Naive B cell (primary cell): ENCODE measurements at regions not wholly inside any gene's neighbourhood (a gene's known extent, or its start where the extent isn't known, plus 50 kb on each side); places are given as distances from the start of the nearest gene placed in this dataset.

Source experiments
- ATAC-seq, 2 donors: fragments of 150-1000 bp; cut with Tn5 transposase; 2 replicates each; pipeline ENCODE4 v1.10.0; 2021; ENCODE audit warnings: low read depth in 2 of 2, mild to moderate bottlenecking in 2 of 2, moderate library complexity in 2 of 2
- DNase-seq: peaks from one replicate; pipeline ENCODE4 v3.0.0; 2022
- H3K27ac Mint-ChIP-seq, 6 donors: one replicate each; pipeline ENCODE4 v1.8.0; 2020 to 2022; ENCODE audit warnings: mild to moderate bottlenecking in 6 of 6, mixed read lengths in 6 of 6, moderate library complexity in 5 of 6, inconsistent platforms in 2 of 6
- H3K27me3 Mint-ChIP-seq, 3 donors: one replicate each; pipeline ENCODE4 v1.8.0; 2021 to 2022; ENCODE audit warnings: mixed read lengths in 3 of 3, mild to moderate bottlenecking in 1 of 3
- H3K36me3 Mint-ChIP-seq, 2 donors: one replicate each; pipeline ENCODE4 v1.8.0; 2020 to 2022; ENCODE audit warnings: mixed read lengths in 2 of 2, inconsistent platforms in 1 of 2, mild to moderate bottlenecking in 1 of 2
- H3K4me1 Mint-ChIP-seq, 3 donors: one replicate each; pipeline ENCODE4 v1.8.0; 2020 to 2022; ENCODE audit warnings: mixed read lengths in 3 of 3, inconsistent platforms in 1 of 3, mild to moderate bottlenecking in 1 of 3, moderate library complexity in 1 of 3
- H3K4me3 Mint-ChIP-seq, 8 donors: one replicate each; pipeline ENCODE4 v1.8.0; 2020 to 2022; ENCODE audit warnings: mild to moderate bottlenecking in 8 of 8, mixed read lengths in 8 of 8, moderate library complexity in 8 of 8, inconsistent platforms in 2 of 8
- H3K9me3 Mint-ChIP-seq, 7 donors: one replicate each; pipeline ENCODE4 v1.8.0; 2020 to 2022; ENCODE audit warnings: mixed read lengths in 7 of 7, mild to moderate bottlenecking in 5 of 7, inconsistent platforms in 2 of 7, moderate library complexity in 1 of 7

DNA sequence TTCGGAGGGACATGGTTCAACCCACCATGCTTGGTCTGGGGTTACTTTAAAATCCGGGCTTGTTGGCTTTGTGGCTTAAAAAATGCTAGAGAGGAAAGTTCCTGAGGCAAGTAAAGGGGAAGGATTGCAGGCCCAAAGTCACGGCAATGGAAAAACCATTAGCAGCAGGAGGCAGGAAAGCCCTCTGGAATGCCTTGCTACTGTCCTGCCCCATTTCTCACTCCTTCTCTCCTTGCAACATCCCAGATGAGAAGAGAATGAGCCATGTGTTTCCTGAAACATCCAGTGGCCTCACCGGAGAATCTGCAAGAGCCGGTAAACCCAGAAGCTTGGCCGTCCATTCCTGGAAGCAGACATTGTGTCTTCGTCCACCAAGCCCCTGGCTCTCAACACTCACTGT lies 97.4 kb upstream of the LCLAT1 start:
- Mint-ChIP-seq H3K4me1 (peaks cover 6 to 16% (median 14%) of the 10 kb centered on the region in 3 donors), H3K9me3 (peaks cover 0 to 3% (median 0%) of the 10 kb centered on the region in 7 donors), H3K36me3 (no peaks in the 10 kb centered on the region), H3K27me3 (no peaks in the 10 kb centered on the region), H3K27ac (no peak overlapping the region), H3K4me3 (no peak overlapping the region)
- no peak for DNase-seq
- ATAC-seq: no peak

DNA sequence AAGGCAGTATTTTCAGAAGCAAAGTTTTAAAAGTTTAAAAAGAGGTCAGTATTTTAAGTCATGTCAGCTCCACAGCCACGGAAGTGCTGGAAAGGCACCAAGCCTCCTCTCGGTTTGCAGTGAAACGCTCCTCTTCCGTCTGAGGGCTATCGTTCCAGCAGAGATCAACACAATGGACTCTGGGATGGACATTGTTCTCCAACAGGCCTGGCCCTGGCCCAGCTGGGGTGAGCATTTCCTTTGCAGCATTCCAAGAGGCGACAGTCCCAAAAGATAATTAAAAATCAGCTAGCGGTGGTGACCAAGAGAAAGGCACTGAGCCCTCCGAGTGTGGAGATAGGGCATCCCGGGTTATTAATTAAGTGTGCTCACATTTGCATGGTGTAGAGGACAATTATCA lies 95.9 kb upstream of the LCLAT1 start:
- peak overlapping the region in 1 of 8 donors; percentile 66 for H3K4me3 Mint-ChIP-seq
- no peaks in the 10 kb centered on the region for H3K36me3 Mint-ChIP-seq
- ATAC-seq (no peak), DNase-seq (no peak)
- peaks cover 0 to 3% (median 0%) of the 10 kb centered on the region in 7 donors for H3K9me3 Mint-ChIP-seq
- peak overlapping the region in 1 of 6 donors; percentile 52 for H3K27ac Mint-ChIP-seq
- peaks cover 6 to 14% (median 12%) of the 10 kb centered on the region in 3 donors for H3K4me1 Mint-ChIP-seq
- H3K27me3 Mint-ChIP-seq: no peaks in the 10 kb centered on the region

DNA sequence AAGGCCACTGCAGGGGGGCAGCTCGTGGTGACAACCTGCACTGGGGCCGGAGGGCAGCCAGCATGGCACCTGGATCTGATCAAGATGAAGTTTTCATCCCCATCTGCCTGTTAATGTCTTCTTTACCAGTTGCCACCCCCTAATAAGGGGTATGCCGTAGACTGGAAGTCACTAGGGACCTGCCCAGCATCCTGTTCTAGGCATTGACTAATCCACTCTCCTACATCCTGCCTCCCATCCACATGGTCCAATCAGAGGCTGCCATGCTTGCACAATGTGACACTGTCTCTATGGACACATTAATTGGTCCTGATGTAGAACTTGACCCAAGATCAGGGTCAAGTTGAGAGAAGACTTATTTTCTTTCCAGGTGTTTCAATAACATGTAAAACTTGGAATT lies 95.1 kb upstream of the LCLAT1 start:
- Mint-ChIP-seq H3K9me3 (peaks cover 0 to 3% (median 0%) of the 10 kb centered on the region in 7 donors), H3K27ac (no peak overlapping the region), H3K4me1 (peaks cover 6 to 14% (median 12%) of the 10 kb centered on the region in 3 donors), H3K36me3 (no peaks in the 10 kb centered on the region), H3K27me3 (no peaks in the 10 kb centered on the region), H3K4me3 (no peak overlapping the region)
- no peak for ATAC-seq
- DNase-seq: no peak

DNA sequence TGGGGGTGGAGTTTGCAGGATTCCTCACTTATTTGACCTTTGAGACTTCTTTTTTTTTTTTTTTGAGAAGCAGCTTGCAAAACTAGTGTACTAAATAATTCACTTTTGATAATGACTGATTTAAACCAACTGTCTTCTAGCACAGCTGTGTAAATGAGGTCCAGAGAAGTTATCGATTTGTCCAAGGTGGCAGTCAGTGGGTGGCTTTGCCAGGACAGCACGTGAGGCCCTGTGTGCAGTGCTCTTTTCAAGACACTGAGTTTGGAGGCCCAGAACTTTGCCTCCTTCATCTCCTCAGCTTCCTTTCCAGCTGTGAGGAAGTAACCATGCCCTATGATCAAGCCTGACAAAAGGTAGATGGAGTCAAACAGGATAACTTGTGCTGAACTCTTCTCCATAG lies 92.9 kb upstream of the LCLAT1 start:
- Mint-ChIP-seq H3K27me3 (no peaks in the 10 kb centered on the region), H3K4me3 (no peak overlapping the region), H3K27ac (no peak overlapping the region), H3K36me3 (no peaks in the 10 kb centered on the region), H3K4me1 (peaks cover 6 to 14% (median 13%) of the 10 kb centered on the region in 3 donors), H3K9me3 (no peaks in the 10 kb centered on the region)
- ATAC-seq (no peak), DNase-seq (no peak)

DNA sequence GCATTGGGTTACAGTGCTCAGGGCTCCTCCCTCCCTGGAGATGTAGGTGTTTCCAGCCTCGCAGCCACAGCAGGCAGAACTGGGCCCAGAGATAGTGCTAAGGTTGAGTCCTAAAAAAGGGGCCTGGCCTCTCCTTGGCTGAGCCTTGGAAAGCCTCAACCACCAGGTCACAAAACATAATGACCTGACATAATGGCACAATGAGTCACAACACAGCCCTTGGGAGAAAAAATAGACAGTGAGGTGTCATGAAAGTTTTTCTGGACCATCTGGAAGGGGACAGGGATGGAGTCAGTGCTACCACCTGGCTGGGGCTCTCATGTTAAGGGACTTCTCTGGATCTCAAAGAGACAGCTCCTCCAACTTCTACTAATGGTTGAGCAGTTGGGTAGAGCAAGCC lies 92.4 kb upstream of the LCLAT1 start:
- DNase-seq: no peak
- Mint-ChIP-seq H3K36me3 (no peaks in the 10 kb centered on the region), H3K4me1 (peaks cover 6 to 14% (median 13%) of the 10 kb centered on the region in 3 donors), H3K9me3 (no peaks in the 10 kb centered on the region), H3K27me3 (no peaks in the 10 kb centered on the region), H3K4me3 (peak overlapping the region in 1 of 8 donors; percentile 29), H3K27ac (no peak overlapping the region)
- no peak for ATAC-seq

DNA sequence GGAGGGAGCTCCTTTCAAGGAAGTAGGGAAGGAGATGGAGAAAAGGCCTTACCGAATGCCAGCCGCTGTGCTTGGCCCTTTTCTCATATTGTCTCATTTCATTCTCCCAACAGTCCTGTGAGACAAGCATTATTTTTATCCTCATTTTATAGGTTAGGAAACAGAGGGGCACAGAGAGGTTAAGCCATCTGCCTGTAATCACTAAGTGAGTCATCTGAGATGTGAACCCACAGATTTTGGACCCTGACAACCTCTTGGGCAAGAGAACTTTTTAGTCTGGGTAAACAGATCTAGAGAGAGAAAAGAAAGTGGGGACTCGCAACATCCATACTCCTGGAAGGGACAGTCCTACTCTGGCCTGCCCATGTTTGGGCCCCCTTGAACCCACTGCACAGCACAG lies 91.7 kb upstream of the LCLAT1 start:
- Mint-ChIP-seq H3K9me3 (no peaks in the 10 kb centered on the region), H3K27me3 (no peaks in the 10 kb centered on the region), H3K4me1 (peaks cover 6 to 14% (median 13%) of the 10 kb centered on the region in 3 donors), H3K36me3 (no peaks in the 10 kb centered on the region), H3K27ac (peak overlapping the region in 2 of 6 donors; percentile 23 to 78), H3K4me3 (no peak overlapping the region)
- ATAC-seq (no peak), DNase-seq (no peak)

DNA sequence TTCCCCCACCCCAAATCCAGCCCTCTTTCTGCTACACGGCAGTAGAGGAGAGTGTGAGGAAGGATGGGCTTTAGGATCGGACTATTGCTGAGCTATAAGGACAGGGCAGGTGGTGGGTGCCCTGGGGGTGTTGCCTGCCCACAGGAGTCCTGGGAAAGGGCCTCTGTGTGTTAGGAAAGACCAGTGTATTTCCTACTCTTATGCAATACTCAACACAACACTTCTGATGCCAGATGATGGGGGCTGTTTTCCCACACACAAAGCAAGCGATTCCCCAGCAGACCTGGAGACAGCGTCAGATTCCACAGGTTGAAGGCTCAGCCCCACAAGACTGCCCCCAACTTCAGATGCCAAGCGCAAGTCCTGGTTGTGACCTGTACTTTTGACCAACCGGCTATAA lies 91.0 kb upstream of the LCLAT1 start:
- Mint-ChIP-seq H3K27me3 (no peaks in the 10 kb centered on the region), H3K36me3 (no peaks in the 10 kb centered on the region), H3K27ac (no peak overlapping the region), H3K4me1 (peaks cover 8 to 19% (median 17%) of the 10 kb centered on the region in 3 donors), H3K4me3 (no peak overlapping the region), H3K9me3 (no peaks in the 10 kb centered on the region)
- ATAC-seq: no peak
- no peak for DNase-seq

DNA sequence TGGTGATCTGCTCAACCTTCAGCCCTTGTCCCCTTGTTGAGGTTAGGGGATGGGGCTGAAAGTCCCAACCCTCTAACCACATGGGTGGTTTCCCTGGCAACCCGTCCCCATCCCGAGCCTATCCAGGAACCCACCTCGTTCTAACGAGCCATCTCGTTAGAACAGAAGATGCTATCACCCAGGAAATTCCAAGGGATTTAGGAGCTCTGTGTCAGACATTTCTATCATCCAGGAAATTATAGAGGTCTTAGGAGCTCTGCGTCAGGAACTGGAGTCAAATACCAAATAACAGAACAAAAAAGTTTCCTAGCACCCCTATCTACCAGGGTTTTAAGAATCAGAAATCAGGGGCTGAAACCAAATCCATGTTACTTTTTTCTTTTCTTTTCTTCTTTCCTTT lies 90.3 kb upstream of the LCLAT1 start:
- no peak overlapping the region for H3K4me3 Mint-ChIP-seq
- DNase-seq (no peak), ATAC-seq (no peak)
- no peaks in the 10 kb centered on the region for H3K9me3 Mint-ChIP-seq
- no peaks in the 10 kb centered on the region for H3K27me3 Mint-ChIP-seq
- peaks cover 14 to 26% (median 24%) of the 10 kb centered on the region in 3 donors for H3K4me1 Mint-ChIP-seq
- no peaks in the 10 kb centered on the region for H3K36me3 Mint-ChIP-seq
- peak overlapping the region in 1 of 6 donors; percentile 56 for H3K27ac Mint-ChIP-seq

DNA sequence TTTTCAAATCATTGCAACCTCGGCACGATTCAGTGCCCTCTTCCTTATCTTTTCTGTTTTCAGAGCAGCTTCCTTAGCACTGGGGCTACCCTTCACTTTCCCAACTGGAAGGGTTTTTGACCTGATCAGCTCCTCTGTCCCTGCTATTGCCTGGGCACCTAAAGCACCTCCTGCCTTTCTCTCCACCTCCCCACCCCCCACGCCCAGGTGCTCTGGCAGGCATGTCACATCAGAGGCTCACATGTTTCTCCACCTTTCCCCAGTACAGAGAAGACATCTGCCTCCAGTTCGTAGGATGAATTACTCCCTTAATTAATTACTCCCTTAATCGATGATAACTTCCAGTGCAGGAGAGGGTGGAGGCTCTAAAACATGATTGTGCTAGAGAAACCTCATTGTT lies 88.7 kb upstream of the LCLAT1 start:
- ATAC-seq: no peak
- no peak overlapping the region for H3K27ac Mint-ChIP-seq
- H3K27me3 Mint-ChIP-seq: peaks cover 0 to 4% (median 0%) of the 10 kb centered on the region in 3 donors

DNA sequence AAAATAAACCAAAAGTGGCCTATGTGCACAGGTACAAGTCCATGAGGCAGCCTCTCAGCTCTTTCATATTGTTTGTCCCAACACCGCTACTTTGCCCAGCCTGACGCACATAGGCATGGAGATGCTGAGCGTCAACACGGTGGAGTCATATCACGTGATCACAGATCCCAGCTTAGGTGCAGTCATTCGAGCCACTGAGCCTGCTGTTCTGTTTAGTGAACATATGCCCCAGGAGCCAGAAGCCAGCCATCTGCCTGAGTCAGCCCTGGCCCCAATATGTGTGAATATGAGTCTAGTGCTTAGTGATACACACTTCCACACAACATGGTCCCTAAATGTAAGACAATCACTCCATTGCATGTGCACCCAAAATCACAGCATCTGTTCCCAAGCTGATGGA lies 88.2 kb upstream of the LCLAT1 start:
- peak overlapping the region in 1 of 6 donors; percentile 24 for H3K27ac Mint-ChIP-seq
- H3K27me3 Mint-ChIP-seq: peaks cover 0 to 4% (median 0%) of the 10 kb centered on the region in 3 donors
- H3K4me3 Mint-ChIP-seq: no peak overlapping the region
- H3K36me3 Mint-ChIP-seq: no peaks in the 10 kb centered on the region
- no peaks in the 10 kb centered on the region for H3K9me3 Mint-ChIP-seq
- ATAC-seq: no peak
- H3K4me1 Mint-ChIP-seq: peaks cover 17 to 27% (median 25%) of the 10 kb centered on the region in 3 donors
- DNase-seq: no peak

More for the DNA sequence above, 88.7 kb upstream of the LCLAT1 start:
- H3K4me1 Mint-ChIP-seq: peaks cover 17 to 27% (median 25%) of the 10 kb centered on the region in 3 donors
- DNase-seq: no peak
- no peaks in the 10 kb centered on the region for H3K36me3 Mint-ChIP-seq
- no peak overlapping the region for H3K4me3 Mint-ChIP-seq
- no peaks in the 10 kb centered on the region for H3K9me3 Mint-ChIP-seq

DNA sequence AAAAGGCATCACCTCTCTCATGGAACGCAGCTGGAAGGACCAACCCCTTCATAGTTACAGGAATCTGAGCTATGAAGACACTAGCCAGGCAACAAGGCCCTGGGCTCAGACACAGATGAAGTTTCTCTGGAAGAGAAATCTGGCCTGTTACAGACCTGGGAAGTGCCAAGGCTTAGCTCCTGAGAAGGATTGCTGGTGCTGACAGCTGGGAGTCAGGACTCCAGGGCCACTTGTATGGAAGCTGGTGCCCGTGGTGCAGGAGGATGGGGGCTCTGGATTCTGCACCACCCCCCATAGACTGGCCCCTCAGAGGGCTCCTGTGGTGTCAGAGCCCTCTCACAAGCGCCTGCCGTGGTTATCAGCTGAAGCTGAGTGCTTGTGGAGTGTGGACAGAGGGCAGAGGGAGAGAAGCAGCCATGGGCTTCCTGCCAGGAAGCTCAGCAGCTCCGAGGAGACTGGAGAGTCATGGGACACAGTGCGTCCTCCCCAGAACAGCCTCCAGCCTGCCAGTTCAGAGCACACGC lies 87.3 kb upstream of the LCLAT1 start:
- Mint-ChIP-seq H3K4me3 (peak overlapping the region in 1 of 8 donors; percentile 21), H3K27ac (peak overlapping the region in 1 of 6 donors; percentile 18), H3K36me3 (no peaks in the 10 kb centered on the region), H3K9me3 (no peaks in the 10 kb centered on the region), H3K4me1 (peaks cover 17 to 27% (median 19%) of the 10 kb centered on the region in 3 donors), H3K27me3 (peaks cover 0 to 4% (median 0%) of the 10 kb centered on the region in 3 donors)
- DNase-seq (no peak), ATAC-seq (no peak)

DNA sequence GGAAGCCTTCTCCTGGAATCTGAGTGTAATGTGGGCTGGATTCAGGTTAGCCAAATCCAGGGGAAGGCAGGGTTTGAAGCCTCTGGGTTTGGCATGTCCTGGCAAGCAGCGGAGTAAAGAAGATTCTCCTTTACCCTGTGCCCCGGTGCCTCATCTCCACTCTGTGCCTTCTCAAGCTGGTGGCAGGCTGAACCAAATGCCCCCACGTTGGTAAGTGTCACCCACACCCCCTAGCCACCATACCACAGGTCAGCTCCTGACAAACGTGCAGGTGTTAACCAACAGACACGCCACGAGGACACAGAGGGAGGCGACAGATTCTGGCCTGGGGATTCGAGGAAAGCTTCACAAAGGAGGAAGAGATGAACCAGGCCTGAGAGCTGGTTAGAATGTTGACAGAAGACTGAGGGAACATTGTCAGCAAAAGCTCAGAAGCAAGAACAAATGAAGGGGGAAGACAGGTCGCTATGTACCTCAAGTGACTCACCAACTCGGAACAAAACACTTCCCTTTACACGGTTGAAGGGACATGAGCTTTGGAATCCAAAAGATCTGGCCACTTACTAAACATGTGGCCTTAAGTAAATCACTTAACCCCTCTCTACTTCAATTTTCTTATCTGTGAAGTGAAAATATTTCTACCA lies 85.2 kb upstream of the LCLAT1 start:
- Mint-ChIP-seq H3K27ac (peak overlapping the region in 2 of 6 donors; percentile 37 to 90), H3K4me3 (no peak overlapping the region), H3K27me3 (peaks cover 0 to 4% (median 0%) of the 10 kb centered on the region in 3 donors), H3K36me3 (no peaks in the 10 kb centered on the region), H3K4me1 (peaks cover 32 to 41% (median 34%) of the 10 kb centered on the region in 3 donors), H3K9me3 (no peaks in the 10 kb centered on the region)
- no peak for DNase-seq
- ATAC-seq: no peak

DNA sequence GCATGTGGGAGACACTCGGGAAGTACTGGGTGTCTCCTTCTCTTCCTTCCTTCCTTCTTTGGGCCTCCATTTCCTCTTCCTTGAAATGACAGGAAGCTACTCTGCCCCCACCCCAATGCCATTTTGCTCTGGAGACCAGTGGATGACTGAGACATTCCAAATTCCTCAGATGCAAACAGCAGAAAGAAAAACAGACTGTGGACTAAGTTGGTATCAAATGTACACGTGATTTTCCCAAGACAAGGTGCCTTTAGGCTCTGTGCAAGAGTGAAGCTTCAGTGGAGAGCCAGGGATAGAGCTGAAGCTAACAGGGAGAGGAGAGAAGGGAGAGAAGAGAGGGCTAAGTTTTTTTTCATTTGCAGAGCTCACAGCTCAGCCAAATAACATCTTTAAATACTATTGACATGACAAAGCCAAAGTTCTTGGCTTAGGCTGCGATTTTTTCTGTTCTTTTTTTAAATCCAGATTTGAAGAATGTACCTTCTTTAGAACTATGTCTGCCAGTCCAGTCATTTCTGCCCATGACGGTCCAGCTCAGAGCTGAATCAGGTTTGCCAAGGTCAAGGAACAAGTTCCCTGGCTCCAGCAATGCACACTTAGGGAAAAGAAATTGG lies 84.5 kb upstream of the LCLAT1 start:
- Mint-ChIP-seq H3K27me3 (peaks cover 0 to 4% (median 0%) of the 10 kb centered on the region in 3 donors), H3K9me3 (no peaks in the 10 kb centered on the region), H3K27ac (no peak overlapping the region), H3K4me3 (no peak overlapping the region), H3K36me3 (no peaks in the 10 kb centered on the region), H3K4me1 (peaks cover 32 to 39% (median 33%) of the 10 kb centered on the region in 3 donors)
- no peak for ATAC-seq
- DNase-seq: no peak

DNA sequence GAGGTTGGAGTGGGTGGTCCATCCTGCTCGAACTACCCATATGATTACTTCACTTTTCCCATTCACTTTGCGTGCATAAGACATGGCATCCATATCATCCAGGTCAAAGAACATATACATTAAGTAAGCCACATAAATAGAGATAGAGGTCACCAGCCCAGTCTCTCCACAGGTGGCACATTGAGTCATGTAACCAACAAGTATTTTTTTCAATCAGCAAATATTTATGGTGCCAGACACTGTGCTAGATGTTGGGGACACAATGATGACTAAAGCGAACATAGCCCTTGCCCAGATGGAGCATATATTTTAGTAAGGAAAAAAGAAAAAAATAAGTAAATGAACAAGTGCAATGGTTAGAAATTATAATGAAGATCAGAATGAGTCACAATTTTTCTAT lies 83.6 kb upstream of the LCLAT1 start:
- no peak for DNase-seq
- Mint-ChIP-seq H3K27me3 (peaks cover 0 to 4% (median 0%) of the 10 kb centered on the region in 3 donors), H3K9me3 (no peaks in the 10 kb centered on the region), H3K4me1 (peaks cover 32 to 39% (median 33%) of the 10 kb centered on the region in 3 donors), H3K36me3 (no peaks in the 10 kb centered on the region), H3K27ac (no peak overlapping the region), H3K4me3 (no peak overlapping the region)
- ATAC-seq: no peak
